ENCODE measurements at regions not wholly inside any gene's neighbourhood (a gene's known extent, or its start where the extent isn't known, plus 50 kb on each side); places are given as distances from the start of the nearest gene placed in this dataset.

DNA sequence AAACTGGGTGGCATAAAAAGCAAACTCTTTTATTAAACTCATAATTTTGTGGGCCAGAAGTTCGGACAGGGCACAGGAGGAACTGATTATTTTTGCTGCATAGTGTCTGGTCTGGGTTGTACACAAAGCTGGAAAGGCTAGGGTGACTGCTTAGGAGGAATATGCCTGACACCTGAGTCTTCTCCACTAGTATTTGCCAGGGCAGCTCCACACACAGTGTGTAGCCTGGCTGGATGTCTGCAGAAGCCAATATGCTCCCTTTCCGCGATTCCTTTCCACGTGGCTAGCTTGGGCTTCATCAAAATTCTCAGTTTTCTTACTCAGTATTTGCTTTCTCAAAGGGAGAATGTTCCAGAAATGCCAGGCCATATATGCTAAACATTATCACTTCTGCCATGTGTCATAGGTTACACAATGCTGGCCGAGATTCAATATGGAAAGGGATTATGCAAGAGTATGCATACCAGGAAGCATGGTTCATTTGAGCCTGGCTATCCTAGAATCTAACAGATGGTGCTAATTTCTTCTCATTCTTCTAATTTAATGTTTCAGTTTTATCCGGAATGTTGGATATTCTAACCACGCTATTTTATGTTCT lies 142.7 kb upstream of the DOK6 start:
- no peak overlapping the region for H3K4me3 ChIP-seq
- no peak for DNase-seq
- H3K27ac ChIP-seq: no peak overlapping the region
- H3K9me3 ChIP-seq: no peaks in the 10 kb centered on the region
- no peaks in the 10 kb centered on the region for H3K27me3 ChIP-seq
- TF ChIP-seq, protein P1, sequence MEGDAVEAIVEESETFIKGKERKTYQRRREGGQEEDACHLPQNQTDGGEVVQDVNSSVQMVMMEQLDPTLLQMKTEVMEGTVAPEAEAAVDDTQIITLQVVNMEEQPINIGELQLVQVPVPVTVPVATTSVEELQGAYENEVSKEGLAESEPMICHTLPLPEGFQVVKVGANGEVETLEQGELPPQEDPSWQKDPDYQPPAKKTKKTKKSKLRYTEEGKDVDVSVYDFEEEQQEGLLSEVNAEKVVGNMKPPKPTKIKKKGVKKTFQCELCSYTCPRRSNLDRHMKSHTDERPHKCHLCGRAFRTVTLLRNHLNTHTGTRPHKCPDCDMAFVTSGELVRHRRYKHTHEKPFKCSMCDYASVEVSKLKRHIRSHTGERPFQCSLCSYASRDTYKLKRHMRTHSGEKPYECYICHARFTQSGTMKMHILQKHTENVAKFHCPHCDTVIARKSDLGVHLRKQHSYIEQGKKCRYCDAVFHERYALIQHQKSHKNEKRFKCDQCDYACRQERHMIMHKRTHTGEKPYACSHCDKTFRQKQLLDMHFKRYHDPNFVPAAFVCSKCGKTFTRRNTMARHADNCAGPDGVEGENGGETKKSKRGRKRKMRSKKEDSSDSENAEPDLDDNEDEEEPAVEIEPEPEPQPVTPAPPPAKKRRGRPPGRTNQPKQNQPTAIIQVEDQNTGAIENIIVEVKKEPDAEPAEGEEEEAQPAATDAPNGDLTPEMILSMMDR (IDR thresholded peaks at IDR 0.05): no peak
- H3K36me3 ChIP-seq: no peaks in the 10 kb centered on the region
- intact Hi-C loops (cut with DNase I; ENCODE audit: low total_unique reads): no loop called here
- no peaks in the 10 kb centered on the region for H3K4me1 ChIP-seq

DNA sequence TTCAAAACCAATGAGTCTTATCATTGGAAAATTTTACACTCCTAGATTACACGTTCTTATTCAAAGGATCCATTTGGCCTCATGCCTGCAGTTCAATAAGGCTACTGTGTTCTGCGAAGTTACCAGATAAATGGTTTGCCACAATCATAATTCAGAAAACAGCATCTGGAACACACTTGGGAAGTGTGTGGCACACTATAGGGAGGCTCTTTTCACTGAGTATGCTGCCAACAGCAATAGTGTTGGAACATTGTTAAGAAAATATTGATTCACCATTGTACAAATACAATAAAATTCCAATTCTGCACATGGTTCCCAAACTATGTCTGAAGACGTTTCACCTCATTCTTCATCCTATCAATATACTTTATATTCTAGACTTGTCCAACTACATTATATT lies 141.4 kb upstream of the DOK6 start:
- no peak for DNase-seq
- no peaks in the 10 kb centered on the region for H3K27me3 ChIP-seq
- intact Hi-C loops (cut with DNase I; ENCODE audit: low total_unique reads): no loop called here
- H3K27ac ChIP-seq: no peak overlapping the region
- no peaks in the 10 kb centered on the region for H3K36me3 ChIP-seq
- H3K9me3 ChIP-seq: no peaks in the 10 kb centered on the region
- H3K4me3 ChIP-seq: no peak overlapping the region
- no peaks in the 10 kb centered on the region for H3K4me1 ChIP-seq
- TF ChIP-seq, protein P1 (IDR thresholded peaks at IDR 0.05): no peak

GRCh38 chr18:69261406-69261805 lies 139.3 kb upstream of the DOK6 start:
- no peaks in the 10 kb centered on the region for H3K4me1 ChIP-seq
- no peaks in the 10 kb centered on the region for H3K36me3 ChIP-seq
- no peaks in the 10 kb centered on the region for H3K27me3 ChIP-seq
- TF ChIP-seq, protein P1 (IDR thresholded peaks at IDR 0.05): no peak
- intact Hi-C loops (cut with DNase I; ENCODE audit: low total_unique reads): no loop called here
- no peak overlapping the region for H3K27ac ChIP-seq
- DNase-seq: no peak
- H3K9me3 ChIP-seq: no peaks in the 10 kb centered on the region
- no peak overlapping the region for H3K4me3 ChIP-seq

DNA sequence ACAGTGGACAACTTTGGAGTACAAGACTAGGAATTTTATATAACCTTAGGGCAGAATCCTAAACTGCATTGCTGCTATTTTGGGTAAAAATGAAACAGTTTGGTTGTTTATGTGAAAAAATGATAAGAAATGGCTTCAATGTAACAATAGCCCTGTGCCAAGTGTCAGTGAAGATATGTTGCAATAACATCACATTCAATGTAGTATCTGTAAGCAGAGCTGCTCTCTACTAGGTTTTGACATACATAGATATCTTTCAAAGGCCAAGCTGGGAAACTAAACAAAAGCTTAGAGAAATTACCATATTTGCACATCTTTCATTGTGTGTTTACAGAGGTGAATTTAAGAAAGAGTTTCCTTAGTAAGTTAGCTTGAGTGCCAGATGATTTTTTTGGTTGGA lies 135.0 kb upstream of the DOK6 start:
- Histone ChIP-seq H3K27me3 (no peaks in the 10 kb centered on the region), H3K36me3 (no peaks in the 10 kb centered on the region), H3K27ac (no peak overlapping the region), H3K4me1 (no peaks in the 10 kb centered on the region), H3K9me3 (no peaks in the 10 kb centered on the region), H3K4me3 (no peak overlapping the region)
- intact Hi-C loops (cut with DNase I; ENCODE audit: low total_unique reads): no loop called here
- TF ChIP-seq, protein P1 (IDR thresholded peaks at IDR 0.05): no peak
- DNase-seq: no peak

GRCh38 chr18:69267895-69268294 lies 132.8 kb upstream of the DOK6 start:
- Histone ChIP-seq H3K4me3 (no peak overlapping the region), H3K9me3 (no peaks in the 10 kb centered on the region), H3K36me3 (no peaks in the 10 kb centered on the region), H3K27ac (no peak overlapping the region), H3K4me1 (no peaks in the 10 kb centered on the region), H3K27me3 (no peaks in the 10 kb centered on the region)
- DNase-seq: no peak
- TF ChIP-seq, protein P1 (IDR thresholded peaks at IDR 0.05): no peak
- intact Hi-C loops (cut with DNase I; ENCODE audit: low total_unique reads): no loop called here

DNA sequence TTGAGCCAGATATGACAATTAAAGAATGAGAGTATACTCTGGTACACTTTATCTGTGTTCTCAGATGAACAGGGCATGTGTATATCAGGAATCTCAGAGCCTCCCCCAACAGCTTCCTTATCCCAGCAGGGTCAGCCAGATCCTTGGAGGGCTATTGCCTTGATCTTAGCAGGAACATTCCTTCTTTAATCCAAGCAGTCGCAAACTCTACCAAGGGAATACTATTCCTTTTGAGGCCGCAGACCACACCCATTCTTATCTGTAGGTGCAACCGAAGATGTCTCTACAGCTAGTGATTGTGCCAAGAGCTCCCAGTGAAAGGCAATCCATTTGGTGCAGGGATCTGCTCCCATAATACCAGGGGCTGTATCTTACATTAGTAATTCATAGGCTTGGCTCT lies 118.3 kb upstream of the DOK6 start:
- Histone ChIP-seq H3K27me3 (no peaks in the 10 kb centered on the region), H3K4me1 (no peaks in the 10 kb centered on the region), H3K36me3 (no peaks in the 10 kb centered on the region), H3K27ac (no peak overlapping the region), H3K9me3 (no peaks in the 10 kb centered on the region), H3K4me3 (no peak overlapping the region)
- TF ChIP-seq, protein P1 (IDR thresholded peaks at IDR 0.05): no peak
- intact Hi-C loops (cut with DNase I; ENCODE audit: low total_unique reads): no loop called here
- DNase-seq: no peak

All from tibial artery (tissue), 4 donors.